GM11168 (cell line): ENCODE measurements at regions not wholly inside any gene's neighbourhood (a gene's known extent, or its start where the extent isn't known, plus 50 kb on each side); places are given as distances from the start of the nearest gene placed in this dataset.
"Not testable (repeated sequence)": the region's sequence is repeated elsewhere in the genome, so short reads cannot be mapped to it uniquely, and the experiment has no call there.

Experiments
- in situ Hi-C: fragments of 300-500 bp; cut with MboI; formaldehyde crosslinking; loops from one replicate; pipeline ENCODE4 v1.12.0; 2022; ENCODE audit warnings: low sequenced_read_pairs; ENCODE audit not compliant: unreplicated experiment

DNA sequence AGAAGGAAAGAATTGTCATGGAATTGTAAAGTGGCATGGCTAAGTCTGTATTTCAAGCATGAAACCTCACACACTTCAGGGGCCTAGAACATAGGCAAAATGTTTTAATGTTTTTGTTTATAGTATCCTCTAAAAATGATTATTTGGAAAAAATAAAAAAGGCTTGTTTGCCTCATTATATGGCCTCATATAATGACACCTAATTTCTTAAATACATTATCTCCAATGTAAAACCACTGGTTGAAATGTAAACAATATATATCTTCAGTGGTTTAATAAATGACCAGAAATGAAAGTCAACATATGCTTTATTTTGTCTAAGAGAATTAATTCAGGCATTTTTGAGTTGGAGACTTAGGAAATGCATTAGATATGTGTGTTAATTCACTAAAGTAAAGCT, 1736.6 kb downstream of the EFNA5 start:
- in situ Hi-C loops: no loop called here

- in situ Hi-C loops: no loop called here
These were observed 1738.8 kb downstream of the EFNA5 start for GRCh38 chr5:105931881-105932421.

GRCh38 chr5:105929858-105930257, 1740.9 kb downstream of the EFNA5 start:
- in situ Hi-C loops: no loop called here

DNA sequence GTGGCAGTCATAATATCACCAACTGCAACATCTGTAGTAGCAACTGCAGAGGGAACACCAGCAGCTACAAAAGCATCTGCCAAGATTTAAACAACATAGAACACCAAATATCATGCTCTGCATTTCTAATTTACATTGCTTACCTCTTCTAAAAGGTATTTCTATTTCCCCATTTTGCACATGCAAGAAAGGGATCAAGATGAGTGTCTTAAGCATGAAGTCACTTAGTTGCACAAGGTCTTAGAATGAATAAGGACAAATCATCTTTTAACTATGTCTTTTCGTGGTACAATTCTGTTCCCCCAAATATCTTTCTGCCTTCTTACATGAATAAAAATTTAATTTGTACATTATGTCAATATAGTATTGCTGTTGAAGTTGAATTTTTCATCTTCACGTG, 1746.4 kb downstream of the EFNA5 start:
- in situ Hi-C loops: no loop called here

DNA sequence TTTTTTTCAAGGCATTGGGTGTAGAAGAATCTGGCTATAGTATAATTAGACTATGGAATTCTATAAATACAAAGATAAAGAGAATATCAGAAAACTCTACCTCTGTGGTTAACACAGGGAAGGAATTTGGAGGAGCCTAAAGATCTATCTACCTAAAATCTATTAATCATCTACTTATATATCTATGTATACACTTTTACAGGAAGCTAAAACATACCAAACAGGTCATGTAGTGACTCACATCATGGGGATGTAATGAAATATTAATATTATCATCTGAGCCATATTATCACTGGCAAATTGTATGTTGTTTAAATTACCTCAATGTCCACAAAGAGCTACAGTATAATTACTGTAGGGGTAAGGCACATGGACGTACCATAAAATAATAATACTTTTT, 1748.2 kb downstream of the EFNA5 start:
- in situ Hi-C loops: no loop called here

- in situ Hi-C loops: no loop called here
These were observed 1748.7 kb downstream of the EFNA5 start for GRCh38 chr5:105922080-105922479.

DNA sequence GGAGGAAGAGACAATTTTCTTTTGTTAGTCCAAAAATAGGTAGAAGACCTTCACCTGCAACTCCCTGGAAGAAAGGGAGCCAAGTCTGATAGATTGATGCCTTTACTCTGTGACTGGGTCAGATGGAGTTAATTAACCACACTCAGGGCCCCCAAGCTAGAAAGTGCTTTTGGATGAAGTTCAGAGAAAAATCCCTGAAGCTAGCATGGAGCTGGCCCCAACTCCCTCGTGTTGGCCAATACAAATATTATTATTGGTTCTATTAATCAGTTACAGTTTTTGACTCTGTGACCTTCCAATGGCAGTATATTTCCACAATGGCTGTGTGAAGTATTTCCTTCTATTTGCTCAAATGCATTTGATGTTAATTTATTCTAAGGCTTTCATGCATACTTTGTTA, 1753.5 kb downstream of the EFNA5 start:
- in situ Hi-C loops: no loop called here

GRCh38 chr5:105907016-105907415, 1763.7 kb downstream of the EFNA5 start:
- in situ Hi-C loops: no loop called here

DNA sequence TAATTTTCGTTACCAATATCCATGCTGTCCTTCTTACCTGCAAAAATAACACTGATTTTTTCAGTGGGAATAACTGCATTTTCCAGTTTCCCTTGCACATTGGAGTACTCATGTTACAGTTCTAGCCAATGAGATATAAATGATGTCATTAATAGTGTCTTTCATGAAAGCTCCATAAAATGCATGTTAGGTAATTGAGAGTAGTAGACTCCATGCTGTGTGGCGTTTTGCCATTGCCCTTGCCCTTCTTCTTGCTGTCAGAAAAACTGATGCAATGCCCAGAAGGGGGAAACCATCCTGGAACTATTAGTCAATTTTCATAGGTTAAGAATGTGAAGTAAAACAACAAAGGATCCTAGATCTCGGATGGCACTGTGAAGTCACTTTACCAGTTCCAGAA, 1765.3 kb downstream of the EFNA5 start:
- in situ Hi-C loops: no loop called here

DNA sequence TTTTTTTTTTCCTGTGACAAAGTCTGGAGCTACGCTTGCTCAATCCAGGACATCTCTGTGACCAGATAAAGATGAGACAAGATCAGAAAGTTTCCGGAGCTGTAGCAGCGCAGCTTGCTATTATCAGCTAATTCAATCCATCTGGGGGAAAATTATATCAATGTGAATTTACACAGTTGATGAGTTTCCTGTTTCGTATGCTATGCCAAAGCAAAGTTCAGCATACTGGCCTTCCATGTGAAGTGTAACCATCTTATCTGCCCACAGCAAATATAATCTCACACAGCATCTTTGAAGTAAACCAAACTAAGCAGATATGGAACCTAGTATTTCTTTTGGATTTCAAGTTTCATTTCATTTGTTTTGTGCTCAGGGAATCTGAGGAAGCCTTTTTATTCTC, 1767.7 kb downstream of the EFNA5 start:
- in situ Hi-C loops: no loop called here

- in situ Hi-C loops: no loop called here
These were observed 1771.0 kb downstream of the EFNA5 start for GRCh38 chr5:105899726-105900125.

DNA sequence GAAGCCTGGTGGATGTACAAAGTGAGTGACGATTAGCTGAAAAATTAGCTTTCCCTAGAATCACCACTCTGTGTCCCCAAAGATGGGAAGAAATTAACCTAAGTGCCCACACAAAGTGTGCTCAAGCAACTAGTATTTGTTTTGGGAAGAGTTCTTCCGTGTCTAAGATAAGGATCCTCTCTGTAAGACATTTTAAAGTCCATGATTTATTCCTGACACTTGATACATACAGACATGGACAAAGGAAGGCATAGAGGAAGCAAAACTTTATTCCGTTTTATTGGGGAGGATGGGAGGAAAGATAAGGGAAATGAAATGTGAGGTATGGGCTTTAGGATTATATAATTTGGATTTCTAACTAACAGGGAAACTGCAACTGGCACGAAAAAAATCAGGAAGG, 1772.6 kb downstream of the EFNA5 start:
- in situ Hi-C loops: no loop called here

DNA sequence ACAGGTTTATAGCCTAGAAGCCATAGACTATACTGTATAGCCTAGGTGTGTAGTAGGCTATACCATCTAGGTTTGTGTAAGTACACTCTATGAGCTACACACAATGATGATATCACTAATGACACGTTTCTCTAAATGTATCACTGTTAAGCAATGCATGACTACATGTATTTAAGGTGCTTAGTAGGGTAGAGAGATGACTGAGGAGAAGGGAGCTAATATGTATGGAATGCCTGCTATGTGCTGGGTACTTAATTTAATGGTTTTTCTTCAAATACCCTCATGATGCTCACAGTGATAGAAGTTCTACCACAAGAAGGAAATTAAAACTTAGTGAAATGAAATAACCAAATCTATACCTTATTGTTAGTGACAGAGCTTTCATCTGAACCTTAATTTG, 1785.5 kb downstream of the EFNA5 start:
- in situ Hi-C loops: no loop called here

- in situ Hi-C loops: no loop called here
These were observed 1787.7 kb downstream of the EFNA5 start for GRCh38 chr5:105882956-105883481.

- in situ Hi-C loops: no loop called here
These were observed 1792.3 kb downstream of the EFNA5 start for GRCh38 chr5:105878402-105878801.

- in situ Hi-C loops: no loop called here
These were observed 1793.1 kb downstream of the EFNA5 start for GRCh38 chr5:105877592-105877991.

- in situ Hi-C loops: no loop called here
These were observed 1796.4 kb downstream of the EFNA5 start for GRCh38 chr5:105874316-105874715.

DNA sequence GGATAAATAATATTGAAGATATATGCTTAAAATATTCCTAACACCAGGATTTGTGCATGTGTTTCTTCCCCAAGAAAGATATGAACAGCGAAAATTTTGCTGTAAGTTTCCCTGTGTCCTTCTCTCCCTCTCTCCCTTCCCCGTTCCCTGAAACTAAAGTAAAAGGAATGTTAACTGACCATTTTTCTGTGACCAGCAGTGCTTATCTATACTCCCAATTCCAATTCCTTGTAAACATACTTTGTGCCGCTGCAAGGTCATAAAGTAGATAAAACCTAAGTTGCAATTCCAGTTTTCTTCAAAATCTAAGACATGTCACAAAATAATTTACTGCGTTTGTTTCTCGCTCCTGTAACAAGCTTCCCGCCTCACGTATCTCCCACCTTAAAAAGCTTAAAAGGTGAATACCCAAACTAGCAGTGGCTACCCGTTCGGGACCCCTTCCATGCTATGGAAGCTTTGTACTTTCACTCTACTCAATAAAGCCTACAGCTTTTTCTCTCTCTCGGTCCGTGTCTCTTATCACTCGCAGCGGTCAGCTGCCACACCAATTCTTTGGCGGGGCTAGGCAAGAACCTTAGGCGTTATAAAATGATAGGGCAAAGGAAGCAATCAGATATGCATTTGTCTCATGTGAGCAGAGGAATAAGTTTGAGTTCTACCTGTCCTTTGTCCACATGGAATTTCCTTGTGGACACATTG, 1798.0 kb downstream of the EFNA5 start:
- in situ Hi-C loops: no loop called here

- in situ Hi-C loops: no loop called here
These were observed 1802.5 kb downstream of the EFNA5 start for GRCh38 chr5:105868038-105868780.

GRCh38 chr5:105865834-105866233, 1804.9 kb downstream of the EFNA5 start:
- in situ Hi-C loops: no loop called here

- in situ Hi-C loops: not testable (repeated sequence)
These were observed 1811.4 kb downstream of the EFNA5 start for GRCh38 chr5:105859350-105859749.
